ENCODE measurements at regions not wholly inside any gene's neighbourhood (a gene's known extent, or its start where the extent isn't known, plus 50 kb on each side); places are given as distances from the start of the nearest gene placed in this dataset.

- no peaks in the 10 kb centered on the region for H3K27me3 ChIP-seq (ENCODE audit: control insufficient read depth in 2 of 2, insufficient read depth in 2 of 2, low read length in 2 of 2)
- no peak overlapping the region for H3K9ac ChIP-seq (replicated peaks; ENCODE audit: extremely low read depth, insufficient read depth, low read length)
- H3K4me3 ChIP-seq (replicated peaks in 1 of 3; ENCODE audit: insufficient read depth in 1 of 3, low read depth in 1 of 3, low read length in 3 of 3): no peak overlapping the region
- no peaks in the 10 kb centered on the region for H3K79me2 ChIP-seq (ENCODE audit: control insufficient read depth, insufficient read depth, low read length)
- dilution Hi-C loops (cut with MboI; ENCODE audit: extremely low pct_ligation_motif_present, low sequenced_read_pairs): no loop called here
- DNase-seq (ENCODE audit: low read depth, low spot score) (no peak), FAIRE-seq (no peak)
- no peaks in the 10 kb centered on the region for H3K36me3 ChIP-seq (ENCODE audit: control insufficient read depth in 2 of 2, extremely low read depth in 1 of 2, insufficient read depth in 2 of 2, low read length in 2 of 2)
- CTCF ChIA-PET: no interaction called here
- TF ChIP-seq GATA2 (IDR thresholded peaks at IDR 0.05; ENCODE audit: insufficient read depth, insufficient read length, low read depth, low read length): no peak
- no peak for TF ChIP-seq JUN (IDR thresholded peaks at IDR 0.05; ENCODE audit: borderline replicate concordance, insufficient read depth, insufficient read length, low read depth)
- TF ChIP-seq POLR2AphosphoS5 (IDR thresholded peaks at IDR 0.05; ENCODE audit: insufficient read depth, low read depth, low read length): no peak
- TF ChIP-seq POLR2A (IDR thresholded peaks at IDR 0.05; ENCODE audit: low read depth, low read length): no peak
- no peak for TF ChIP-seq FOS (IDR thresholded peaks at IDR 0.05; ENCODE audit: borderline replicate concordance, insufficient read depth, low read length)
- no peaks in the 10 kb centered on the region for H3K4me1 ChIP-seq (ENCODE audit: control insufficient read depth, extremely low read depth, insufficient read depth, low read length)
- H4K20me1 ChIP-seq (replicated peaks; ENCODE audit: control insufficient read depth, extremely low read depth, insufficient read depth, low read length): no peaks in the 10 kb centered on the region
- intact Hi-C loops (cut with micrococcal nuclease): no loop called here
- POLR2A ChIA-PET: no interaction called here
- H3K27ac ChIP-seq (ENCODE audit: insufficient read depth, low read depth, low read length): no peak overlapping the region
- no peak overlapping the region for H3K4me2 ChIP-seq (ENCODE audit: insufficient read depth, low read length)
- no peaks in the 10 kb centered on the region for H3K9me1 ChIP-seq (replicated peaks; ENCODE audit: control insufficient read depth, extremely low read depth, insufficient read depth, low read length)
- peaks cover 3% of the 10 kb centered on the region for H3K9me3 ChIP-seq (replicated peaks; ENCODE audit: control insufficient read depth, insufficient read depth, low read length)
- no TSS peak for BruUV-seq (replicated peaks)
- H2AFZ ChIP-seq (ENCODE audit: low read depth, low read length): no peak overlapping the region
Measured at GRCh38 chr11:127338380-127339259, 338.1 kb upstream of the KIRREL3 start.

GRCh38 chr11:127334466-127334865 lies 333.9 kb upstream of the KIRREL3 start:
- Histone ChIP-seq H3K9me1 (replicated peaks; ENCODE audit: control insufficient read depth, extremely low read depth, insufficient read depth, low read length) (no peaks in the 10 kb centered on the region), H3K9ac (replicated peaks; ENCODE audit: extremely low read depth, insufficient read depth, low read length) (no peak overlapping the region), H3K79me2 (ENCODE audit: control insufficient read depth, insufficient read depth, low read length) (no peaks in the 10 kb centered on the region), H4K20me1 (replicated peaks; ENCODE audit: control insufficient read depth, extremely low read depth, insufficient read depth, low read length) (no peaks in the 10 kb centered on the region), H3K4me2 (ENCODE audit: insufficient read depth, low read length) (no peak overlapping the region), H2AFZ (ENCODE audit: low read depth, low read length) (no peak overlapping the region), H3K4me1 (ENCODE audit: control insufficient read depth, extremely low read depth, insufficient read depth, low read length) (no peaks in the 10 kb centered on the region), H3K27ac (ENCODE audit: insufficient read depth, low read depth, low read length) (no peak overlapping the region), H3K36me3 (ENCODE audit: control insufficient read depth in 2 of 2, extremely low read depth in 1 of 2, insufficient read depth in 2 of 2, low read length in 2 of 2) (no peaks in the 10 kb centered on the region), H3K27me3 (ENCODE audit: control insufficient read depth in 2 of 2, insufficient read depth in 2 of 2, low read length in 2 of 2) (no peaks in the 10 kb centered on the region), H3K4me3 (replicated peaks in 1 of 3; ENCODE audit: insufficient read depth in 1 of 3, low read depth in 1 of 3, low read length in 3 of 3) (no peak overlapping the region), H3K9me3 (replicated peaks; ENCODE audit: control insufficient read depth, insufficient read depth, low read length) (peaks cover 3% of the 10 kb centered on the region)
- ChIA-PET POLR2A (no interaction called here), CTCF (no interaction called here)
- BruUV-seq (replicated peaks): no TSS peak
- intact Hi-C loops (cut with micrococcal nuclease): no loop called here
- TF ChIP-seq POLR2AphosphoS5 (IDR thresholded peaks at IDR 0.05; ENCODE audit: insufficient read depth, low read depth, low read length) (no peak), JUN (IDR thresholded peaks at IDR 0.05; ENCODE audit: borderline replicate concordance, insufficient read depth, insufficient read length, low read depth) (no peak), EZH2 (IDR thresholded peaks at IDR 0.05; ENCODE audit: borderline replicate concordance, low read depth, low read length, severe bottlenecking) (no peak), POLR2A (IDR thresholded peaks at IDR 0.05; ENCODE audit: low read depth, low read length) (no peak), CTCF (IDR thresholded peaks at IDR 0.05; ENCODE audit: extremely low read depth in 1 of 2, insufficient read depth in 1 of 2, low read depth in 1 of 2, low read length in 2 of 2) (no peak), FOS (IDR thresholded peaks at IDR 0.05; ENCODE audit: borderline replicate concordance, insufficient read depth, low read length) (no peak), GATA2 (IDR thresholded peaks at IDR 0.05; ENCODE audit: insufficient read depth, insufficient read length, low read depth, low read length) (no peak)
- no peak for FAIRE-seq
- dilution Hi-C loops (cut with MboI; ENCODE audit: extremely low pct_ligation_motif_present, low sequenced_read_pairs): no loop called here
- DNase-seq (ENCODE audit: low read depth, low spot score): no peak

Data from endothelial cell of umbilical vein (primary cell).